ENCODE measurements at regions not wholly inside any gene's neighbourhood (a gene's known extent, or its start where the extent isn't known, plus 50 kb on each side); places are given as distances from the start of the nearest gene placed in this dataset.
"Not testable (repeated sequence)": the region's sequence is repeated elsewhere in the genome, so short reads cannot be mapped to it uniquely, and the experiment has no call there.

- H3K27me3 Mint-ChIP-seq (ENCODE audit: low read depth) = no peaks in the 10 kb centered on the region
- no peaks in the 10 kb centered on the region for H3K36me3 Mint-ChIP-seq (ENCODE audit: insufficient read depth)
- H3K9me3 Mint-ChIP-seq = peaks cover 4% of the 10 kb centered on the region
- ATAC-seq (no peak), DNase-seq (no peak)
- H3K4me1 Mint-ChIP-seq (ENCODE audit: low read depth) = no peaks in the 10 kb centered on the region
- no peak overlapping the region for H3K4me3 Mint-ChIP-seq
These were observed 2054.0 kb upstream of the NUDT12 start for GRCh38 chr5:105616599-105616998.

GRCh38 chr5:105602406-105602805 is 2039.8 kb upstream of the NUDT12 start:
- not testable (repeated sequence) for H3K36me3 Mint-ChIP-seq (ENCODE audit: insufficient read depth); DNase-seq; H3K4me1 Mint-ChIP-seq (ENCODE audit: low read depth); H3K27me3 Mint-ChIP-seq (ENCODE audit: low read depth); H3K4me3 Mint-ChIP-seq; ATAC-seq
- peaks cover 29% of the 10 kb centered on the region for H3K9me3 Mint-ChIP-seq

- peaks cover 8% of the 10 kb centered on the region for H3K9me3 Mint-ChIP-seq
- no peaks in the 10 kb centered on the region for H3K4me1 Mint-ChIP-seq (ENCODE audit: low read depth)
- no peaks in the 10 kb centered on the region for H3K27me3 Mint-ChIP-seq (ENCODE audit: low read depth)
- H3K36me3 Mint-ChIP-seq (ENCODE audit: insufficient read depth) = no peaks in the 10 kb centered on the region
- H3K4me3 Mint-ChIP-seq = no peak overlapping the region
- DNase-seq (no peak), ATAC-seq (no peak)
These were observed 2030.6 kb upstream of the NUDT12 start for GRCh38 chr5:105593011-105593760.

GRCh38 chr5:105587963-105588662 is 2025.5 kb upstream of the NUDT12 start:
- ATAC-seq = no peak
- no peak for DNase-seq
- no peaks in the 10 kb centered on the region for H3K4me1 Mint-ChIP-seq (ENCODE audit: low read depth)
- H3K9me3 Mint-ChIP-seq = peaks cover 4% of the 10 kb centered on the region
- H3K4me3 Mint-ChIP-seq = no peak overlapping the region
- no peaks in the 10 kb centered on the region for H3K27me3 Mint-ChIP-seq (ENCODE audit: low read depth)
- H3K36me3 Mint-ChIP-seq (ENCODE audit: insufficient read depth) = no peaks in the 10 kb centered on the region

- DNase-seq (no peak), ATAC-seq (no peak)
- H3K9me3 Mint-ChIP-seq = peaks cover 23% of the 10 kb centered on the region
- H3K27me3 Mint-ChIP-seq (ENCODE audit: low read depth) = no peaks in the 10 kb centered on the region
- H3K4me3 Mint-ChIP-seq = no peak overlapping the region
- H3K4me1 Mint-ChIP-seq (ENCODE audit: low read depth) = no peaks in the 10 kb centered on the region
- H3K36me3 Mint-ChIP-seq (ENCODE audit: insufficient read depth) = no peaks in the 10 kb centered on the region
These were observed 2019.5 kb upstream of the NUDT12 start for GRCh38 chr5:105581988-105582690.

GRCh38 chr5:105573575-105573974 is 2011.0 kb upstream of the NUDT12 start:
- Mint-ChIP-seq H3K9me3 (peaks cover 9% of the 10 kb centered on the region), H3K4me1 (ENCODE audit: low read depth) (no peaks in the 10 kb centered on the region), H3K27me3 (ENCODE audit: low read depth) (no peaks in the 10 kb centered on the region), H3K36me3 (ENCODE audit: insufficient read depth) (no peaks in the 10 kb centered on the region), H3K4me3 (no peak overlapping the region)
- no peak for ATAC-seq
- DNase-seq = no peak

GRCh38 chr5:105565531-105565930 is 2002.9 kb upstream of the NUDT12 start:
- Mint-ChIP-seq H3K27me3 (ENCODE audit: low read depth) (no peaks in the 10 kb centered on the region), H3K9me3 (peaks cover 7% of the 10 kb centered on the region), H3K4me1 (ENCODE audit: low read depth) (no peaks in the 10 kb centered on the region), H3K4me3 (no peak overlapping the region), H3K36me3 (ENCODE audit: insufficient read depth) (no peaks in the 10 kb centered on the region)
- DNase-seq = no peak
- ATAC-seq = no peak

GRCh38 chr5:105563842-105564241 is 2001.3 kb upstream of the NUDT12 start:
- H3K36me3 Mint-ChIP-seq (ENCODE audit: insufficient read depth) = no peaks in the 10 kb centered on the region
- ATAC-seq = no peak

GRCh38 chr5:105554568-105555169 is 1992.1 kb upstream of the NUDT12 start:
- H3K4me1 Mint-ChIP-seq (ENCODE audit: low read depth) = no peaks in the 10 kb centered on the region
- no peaks in the 10 kb centered on the region for H3K27me3 Mint-ChIP-seq (ENCODE audit: low read depth)
- peaks cover 14% of the 10 kb centered on the region for H3K9me3 Mint-ChIP-seq
- no peak for DNase-seq
- no peaks in the 10 kb centered on the region for H3K36me3 Mint-ChIP-seq (ENCODE audit: insufficient read depth)
- no peak overlapping the region for H3K4me3 Mint-ChIP-seq
- no peak for ATAC-seq

More at GRCh38 chr5:105563842-105564241, 2001.3 kb upstream of the NUDT12 start:
- DNase-seq = no peak
- no peaks in the 10 kb centered on the region for H3K4me1 Mint-ChIP-seq (ENCODE audit: low read depth)
- H3K4me3 Mint-ChIP-seq = no peak overlapping the region
- H3K27me3 Mint-ChIP-seq (ENCODE audit: low read depth) = no peaks in the 10 kb centered on the region
- H3K9me3 Mint-ChIP-seq = peaks cover 7% of the 10 kb centered on the region

- no peaks in the 10 kb centered on the region for H3K27me3 Mint-ChIP-seq (ENCODE audit: low read depth)
- DNase-seq (no peak), ATAC-seq (no peak)
- peaks cover 13% of the 10 kb centered on the region for H3K9me3 Mint-ChIP-seq
- no peaks in the 10 kb centered on the region for H3K4me1 Mint-ChIP-seq (ENCODE audit: low read depth)
- no peak overlapping the region for H3K4me3 Mint-ChIP-seq
- H3K36me3 Mint-ChIP-seq (ENCODE audit: insufficient read depth) = no peaks in the 10 kb centered on the region
These were observed 1981.7 kb upstream of the NUDT12 start for GRCh38 chr5:105544300-105544699.

GRCh38 chr5:105536675-105537074 is 1974.1 kb upstream of the NUDT12 start:
- peaks cover 7% of the 10 kb centered on the region for H3K9me3 Mint-ChIP-seq
- DNase-seq (no peak), ATAC-seq (no peak)
- no peaks in the 10 kb centered on the region for H3K36me3 Mint-ChIP-seq (ENCODE audit: insufficient read depth)
- no peak overlapping the region for H3K4me3 Mint-ChIP-seq
- H3K4me1 Mint-ChIP-seq (ENCODE audit: low read depth) = no peaks in the 10 kb centered on the region
- H3K27me3 Mint-ChIP-seq (ENCODE audit: low read depth) = no peaks in the 10 kb centered on the region

- Mint-ChIP-seq H3K4me1 (ENCODE audit: low read depth) (no peaks in the 10 kb centered on the region), H3K36me3 (ENCODE audit: insufficient read depth) (no peaks in the 10 kb centered on the region), H3K4me3 (no peak overlapping the region), H3K27me3 (ENCODE audit: low read depth) (no peaks in the 10 kb centered on the region), H3K9me3 (peaks cover 17% of the 10 kb centered on the region)
- ATAC-seq (no peak), DNase-seq (no peak)
These were observed 1968.2 kb upstream of the NUDT12 start for GRCh38 chr5:105530716-105531261.

- ATAC-seq (no peak), DNase-seq (no peak)
- H3K9me3 Mint-ChIP-seq = peaks cover 21% of the 10 kb centered on the region
- no peaks in the 10 kb centered on the region for H3K27me3 Mint-ChIP-seq (ENCODE audit: low read depth)
- no peaks in the 10 kb centered on the region for H3K36me3 Mint-ChIP-seq (ENCODE audit: insufficient read depth)
- H3K4me3 Mint-ChIP-seq = no peak overlapping the region
- H3K4me1 Mint-ChIP-seq (ENCODE audit: low read depth) = no peaks in the 10 kb centered on the region
These were observed 1967.3 kb upstream of the NUDT12 start for GRCh38 chr5:105529851-105530250.

GRCh38 chr5:105508519-105508918 is 1945.9 kb upstream of the NUDT12 start:
- Mint-ChIP-seq H3K4me1 (ENCODE audit: low read depth) (no peaks in the 10 kb centered on the region), H3K27me3 (ENCODE audit: low read depth) (no peaks in the 10 kb centered on the region), H3K36me3 (ENCODE audit: insufficient read depth) (no peaks in the 10 kb centered on the region), H3K4me3 (no peak overlapping the region), H3K9me3 (peaks cover 14% of the 10 kb centered on the region)
- ATAC-seq (no peak), DNase-seq (no peak)
